Activated T-helper 17 cell treated with anti-CD3 and anti-CD28 coated beads, Interleukin-2, amount 50 U/mL, for 72 hours (primary cell): ENCODE measurements at regions not wholly inside any gene's neighbourhood (a gene's known extent, or its start where the extent isn't known, plus 50 kb on each side); places are given as distances from the start of the nearest gene placed in this dataset.
"Not testable (repeated sequence)": the region's sequence is repeated elsewhere in the genome, so short reads cannot be mapped to it uniquely, and the experiment has no call there.

Experiments
- ATAC-seq: fragments of 150-1000 bp; cut with Tn5 transposase; replicated peaks from 2 replicates; pipeline ENCODE4 v1.10.0; 2021; ENCODE audit warnings: mild to moderate bottlenecking, moderate library complexity
- H3K27ac Mint-ChIP-seq: one replicate; pipeline ENCODE4 v1.8.0; 2022; ENCODE audit warnings: mixed read lengths
- H3K27me3 Mint-ChIP-seq: one replicate; pipeline ENCODE4 v1.8.0; 2022; ENCODE audit warnings: mixed read lengths
- H3K36me3 Mint-ChIP-seq: one replicate; pipeline ENCODE4 v1.8.0; 2022; ENCODE audit warnings: low read depth, mild to moderate bottlenecking, mixed read lengths
- H3K4me1 Mint-ChIP-seq: one replicate; pipeline ENCODE4 v1.8.0; 2022; ENCODE audit warnings: mixed read lengths
- H3K4me3 Mint-ChIP-seq: one replicate; pipeline ENCODE4 v1.8.0; 2022; ENCODE audit warnings: mild to moderate bottlenecking, mixed read lengths
- H3K9me3 Mint-ChIP-seq: one replicate; pipeline ENCODE4 v1.8.0; 2022; ENCODE audit warnings: mixed read lengths

GRCh38 chr7:113367041-113367586 is 248.8 kb upstream of the SMIM30 start:
- H3K27ac Mint-ChIP-seq, result no peak overlapping the region
- no peak for ATAC-seq
- no peaks in the 10 kb centered on the region for H3K36me3 Mint-ChIP-seq
- no peaks in the 10 kb centered on the region for H3K4me1 Mint-ChIP-seq
- no peaks in the 10 kb centered on the region for H3K27me3 Mint-ChIP-seq
- H3K4me3 Mint-ChIP-seq, result no peak overlapping the region
- H3K9me3 Mint-ChIP-seq, result no peaks in the 10 kb centered on the region

- H3K36me3 Mint-ChIP-seq, result no peaks in the 10 kb centered on the region
- no peak overlapping the region for H3K27ac Mint-ChIP-seq
- H3K27me3 Mint-ChIP-seq, result no peaks in the 10 kb centered on the region
- H3K9me3 Mint-ChIP-seq, result no peaks in the 10 kb centered on the region
- no peaks in the 10 kb centered on the region for H3K4me1 Mint-ChIP-seq
- ATAC-seq, result no peak
- H3K4me3 Mint-ChIP-seq, result no peak overlapping the region
These were observed 247.8 kb upstream of the SMIM30 start for GRCh38 chr7:113366122-113366521.

- ATAC-seq, result no peak
- no peaks in the 10 kb centered on the region for H3K4me1 Mint-ChIP-seq
- H3K9me3 Mint-ChIP-seq, result peaks cover 9% of the 10 kb centered on the region
- H3K4me3 Mint-ChIP-seq, result no peak overlapping the region
- H3K27me3 Mint-ChIP-seq, result no peaks in the 10 kb centered on the region
- no peaks in the 10 kb centered on the region for H3K36me3 Mint-ChIP-seq
- H3K27ac Mint-ChIP-seq, result no peak overlapping the region
These were observed 231.0 kb upstream of the SMIM30 start for GRCh38 chr7:113349339-113349738.

GRCh38 chr7:113339661-113340060 is 221.3 kb upstream of the SMIM30 start:
- no peak overlapping the region for H3K27ac Mint-ChIP-seq
- H3K4me1 Mint-ChIP-seq, result no peaks in the 10 kb centered on the region
- H3K27me3 Mint-ChIP-seq, result no peaks in the 10 kb centered on the region
- no peaks in the 10 kb centered on the region for H3K36me3 Mint-ChIP-seq
- no peak overlapping the region for H3K4me3 Mint-ChIP-seq
- H3K9me3 Mint-ChIP-seq, result no peaks in the 10 kb centered on the region
- ATAC-seq, result no peak

- no peak overlapping the region for H3K4me3 Mint-ChIP-seq
- no peak overlapping the region for H3K27ac Mint-ChIP-seq
- no peaks in the 10 kb centered on the region for H3K4me1 Mint-ChIP-seq
- no peaks in the 10 kb centered on the region for H3K9me3 Mint-ChIP-seq
- no peaks in the 10 kb centered on the region for H3K27me3 Mint-ChIP-seq
- no peak for ATAC-seq
- H3K36me3 Mint-ChIP-seq, result no peaks in the 10 kb centered on the region
These were observed 219.8 kb upstream of the SMIM30 start for GRCh38 chr7:113338071-113338696.

- not testable (repeated sequence) for H3K4me1 Mint-ChIP-seq, ATAC-seq, H3K27me3 Mint-ChIP-seq, H3K27ac Mint-ChIP-seq, H3K4me3 Mint-ChIP-seq, H3K9me3 Mint-ChIP-seq, H3K36me3 Mint-ChIP-seq
These were observed 218.5 kb upstream of the SMIM30 start for GRCh38 chr7:113336838-113337237.

- Mint-ChIP-seq H3K4me1 (no peaks in the 10 kb centered on the region), H3K36me3 (no peaks in the 10 kb centered on the region), H3K9me3 (peaks cover 4% of the 10 kb centered on the region), H3K27ac (no peak overlapping the region), H3K4me3 (no peak overlapping the region), H3K27me3 (peaks cover 3% of the 10 kb centered on the region)
- no peak for ATAC-seq
These were observed 213.0 kb upstream of the SMIM30 start for GRCh38 chr7:113331155-113331898.

- ATAC-seq, result no peak
- H3K27me3 Mint-ChIP-seq, result no peaks in the 10 kb centered on the region
- no peak overlapping the region for H3K4me3 Mint-ChIP-seq
- no peaks in the 10 kb centered on the region for H3K4me1 Mint-ChIP-seq
- no peaks in the 10 kb centered on the region for H3K9me3 Mint-ChIP-seq
- H3K27ac Mint-ChIP-seq, result no peak overlapping the region
- H3K36me3 Mint-ChIP-seq, result no peaks in the 10 kb centered on the region
These were observed 202.8 kb upstream of the SMIM30 start for GRCh38 chr7:113321201-113321600.

GRCh38 chr7:113320419-113320818 is 202.1 kb upstream of the SMIM30 start:
- Mint-ChIP-seq H3K4me3 (no peak overlapping the region), H3K9me3 (no peaks in the 10 kb centered on the region), H3K27ac (no peak overlapping the region), H3K4me1 (no peaks in the 10 kb centered on the region), H3K36me3 (no peaks in the 10 kb centered on the region), H3K27me3 (no peaks in the 10 kb centered on the region)
- ATAC-seq, result no peak

GRCh38 chr7:113314594-113314993 is 196.2 kb upstream of the SMIM30 start:
- Mint-ChIP-seq H3K9me3 (peaks cover 3% of the 10 kb centered on the region), H3K4me3 (no peak overlapping the region), H3K27me3 (peaks cover 7% of the 10 kb centered on the region), H3K27ac (no peak overlapping the region), H3K36me3 (no peaks in the 10 kb centered on the region), H3K4me1 (no peaks in the 10 kb centered on the region)
- ATAC-seq, result no peak

- peaks cover 13% of the 10 kb centered on the region for H3K9me3 Mint-ChIP-seq
- no peaks in the 10 kb centered on the region for H3K36me3 Mint-ChIP-seq
- peaks cover 7% of the 10 kb centered on the region for H3K27me3 Mint-ChIP-seq
- H3K4me3 Mint-ChIP-seq, result no peak overlapping the region
- H3K27ac Mint-ChIP-seq, result no peak overlapping the region
- no peaks in the 10 kb centered on the region for H3K4me1 Mint-ChIP-seq
- ATAC-seq, result no peak
These were observed 190.0 kb upstream of the SMIM30 start for GRCh38 chr7:113308399-113308798.

GRCh38 chr7:113307147-113307546 is 188.8 kb upstream of the SMIM30 start:
- Mint-ChIP-seq H3K27ac (no peak overlapping the region), H3K27me3 (peaks cover 7% of the 10 kb centered on the region), H3K36me3 (no peaks in the 10 kb centered on the region), H3K4me3 (no peak overlapping the region), H3K4me1 (no peaks in the 10 kb centered on the region), H3K9me3 (peaks cover 14% of the 10 kb centered on the region)
- ATAC-seq, result no peak

GRCh38 chr7:113306302-113306701 is 187.9 kb upstream of the SMIM30 start:
- Mint-ChIP-seq H3K27ac (no peak overlapping the region), H3K4me1 (no peaks in the 10 kb centered on the region), H3K4me3 (no peak overlapping the region), H3K9me3 (peaks cover 14% of the 10 kb centered on the region), H3K36me3 (no peaks in the 10 kb centered on the region), H3K27me3 (peaks cover 7% of the 10 kb centered on the region)
- ATAC-seq, result no peak

GRCh38 chr7:113304104-113304503 is 185.8 kb upstream of the SMIM30 start:
- no peaks in the 10 kb centered on the region for H3K27me3 Mint-ChIP-seq
- H3K27ac Mint-ChIP-seq, result no peak overlapping the region
- H3K9me3 Mint-ChIP-seq, result peaks cover 11% of the 10 kb centered on the region
- ATAC-seq, result no peak
- H3K36me3 Mint-ChIP-seq, result no peaks in the 10 kb centered on the region
- no peak overlapping the region for H3K4me3 Mint-ChIP-seq
- no peaks in the 10 kb centered on the region for H3K4me1 Mint-ChIP-seq

GRCh38 chr7:113303388-113303787 is 185.0 kb upstream of the SMIM30 start:
- H3K27ac Mint-ChIP-seq, H3K4me1 Mint-ChIP-seq: not testable (repeated sequence)

More at GRCh38 chr7:113303388-113303787, 185.0 kb upstream of the SMIM30 start:
- H3K36me3 Mint-ChIP-seq, H3K27me3 Mint-ChIP-seq, ATAC-seq, H3K4me3 Mint-ChIP-seq: not testable (repeated sequence)
- H3K9me3 Mint-ChIP-seq, result peaks cover 11% of the 10 kb centered on the region
